H9 (cell line): ENCODE measurements at regions not wholly inside any gene's neighbourhood (a gene's known extent, or its start where the extent isn't known, plus 50 kb on each side); places are given as distances from the start of the nearest gene placed in this dataset.

Source experiments
- DNase-seq: peaks from one replicate; pipeline ENCODE4 v3.0.0-alpha.2; 2017
- H2AFZ ChIP-seq: one replicate; pipeline ENCODE4 v1.6.1; 2013; ENCODE audit warnings: mild to moderate bottlenecking, low read length, control low read depth, moderate library complexity
- H2AK5ac ChIP-seq: 2 replicates; pipeline ENCODE4 v1.6.1; 2013; ENCODE audit warnings: low read length, control low read depth, mixed read lengths; ENCODE audit not compliant: insufficient read length
- H2BK120ac ChIP-seq: one replicate; pipeline ENCODE4 v1.6.1; 2013; ENCODE audit warnings: low read depth, mild to moderate bottlenecking, low read length, control low read depth, inconsistent platforms; ENCODE audit not compliant: poor library complexity, severe bottlenecking
- H2BK12ac ChIP-seq: 2 replicates; pipeline ENCODE4 v1.6.1; 2013; ENCODE audit warnings: low read length, control low read depth, mixed read lengths, low read depth; ENCODE audit not compliant: insufficient read length
- H2BK15ac ChIP-seq: 2 replicates; pipeline ENCODE4 v1.6.1; 2013; ENCODE audit warnings: low read depth, low read length, control low read depth
- H2BK20ac ChIP-seq: one replicate; pipeline ENCODE4 v1.6.1; 2013; ENCODE audit warnings: low read depth, mild to moderate bottlenecking, low read length, control low read depth, inconsistent platforms; ENCODE audit not compliant: poor library complexity, severe bottlenecking
- H2BK5ac ChIP-seq: 2 replicates; pipeline ENCODE4 v1.6.1; 2013; ENCODE audit warnings: low read length, control low read depth, mixed read lengths; ENCODE audit not compliant: insufficient read length
- H3K14ac ChIP-seq: 2 replicates; pipeline ENCODE4 v1.6.1; 2013; ENCODE audit warnings: low read length, control low read depth; ENCODE audit not compliant: insufficient read depth
- H3K18ac ChIP-seq: 2 replicates; pipeline ENCODE4 v1.6.1; 2013; ENCODE audit warnings: low read depth, mild to moderate bottlenecking, mixed read lengths, low read length, control low read depth; ENCODE audit not compliant: insufficient read length
- H3K23ac ChIP-seq: 2 replicates; pipeline ENCODE4 v1.6.1; 2013; ENCODE audit warnings: low read length, control low read depth, mixed read lengths, low read depth; ENCODE audit not compliant: insufficient read length
- H3K23me2 ChIP-seq: 2 replicates; pipeline ENCODE4 v1.6.1; 2013; ENCODE audit warnings: low read depth, mild to moderate bottlenecking, mixed read lengths, low read length, control low read depth; ENCODE audit not compliant: insufficient read length, poor library complexity, severe bottlenecking
- H3K27ac ChIP-seq: 2 replicates; pipeline ENCODE4 v1.5.1; 2013; ENCODE audit warnings: low read length, control low read depth, mixed read lengths, low read depth; ENCODE audit not compliant: insufficient read length
- H3K27me3 ChIP-seq: 2 replicates; pipeline ENCODE4 v1.6.1; 2013; ENCODE audit warnings: low read length, control low read depth, inconsistent platforms; ENCODE audit not compliant: insufficient read depth
- H3K4ac ChIP-seq: 2 replicates; pipeline ENCODE4 v1.6.1; 2013; ENCODE audit warnings: low read depth, mild to moderate bottlenecking, control low read depth, inconsistent platforms, low read length, moderate library complexity
- H3K4me1 ChIP-seq: 2 replicates; pipeline ENCODE4 v1.6.1; 2013; ENCODE audit warnings: low read length, control low read depth, inconsistent platforms; ENCODE audit not compliant: insufficient read depth
- H3K4me2 ChIP-seq: 2 replicates; pipeline ENCODE4 v1.6.1; 2013; ENCODE audit warnings: low read length, control low read depth, mixed read lengths; ENCODE audit not compliant: insufficient read length, insufficient read depth
- H3K56ac ChIP-seq: 2 replicates; pipeline ENCODE4 v1.6.1; 2013; ENCODE audit warnings: low read depth, mild to moderate bottlenecking, mixed read lengths, low read length, control low read depth; ENCODE audit not compliant: insufficient read length
- H3K79me1 ChIP-seq: 2 replicates; pipeline ENCODE4 v1.6.1; 2013; ENCODE audit warnings: low read depth, mild to moderate bottlenecking, moderate library complexity, low read length, control low read depth, inconsistent platforms; ENCODE audit not compliant: insufficient read depth, poor library complexity, severe bottlenecking
- H3K79me2 ChIP-seq: 2 replicates; pipeline ENCODE4 v1.6.1; 2013; ENCODE audit warnings: low read length, control low read depth, inconsistent platforms; ENCODE audit not compliant: insufficient read depth
- H3K9ac ChIP-seq: 2 replicates; pipeline ENCODE4 v1.6.1; 2013; ENCODE audit warnings: low read length, control low read depth, mixed read lengths; ENCODE audit not compliant: insufficient read length; ENCODE audit errors: extremely low read depth
- H3K9me3 ChIP-seq: one replicate; pipeline ENCODE4 v1.6.1; 2013; ENCODE audit warnings: low read depth, low read length, inconsistent platforms; ENCODE audit not compliant: control insufficient read depth
- H3T11ph ChIP-seq: one replicate; pipeline ENCODE4 v1.6.1; 2013; ENCODE audit warnings: mild to moderate bottlenecking, low read length, control low read depth, inconsistent platforms
- H4K20me1 ChIP-seq: one replicate; pipeline ENCODE4 v1.6.1; 2013; ENCODE audit not compliant: control insufficient read depth, insufficient read length, insufficient read depth
- H4K5ac ChIP-seq: 2 replicates; pipeline ENCODE4 v1.6.1; 2013; ENCODE audit warnings: low read depth, mild to moderate bottlenecking, mixed read lengths, low read length, control low read depth; ENCODE audit not compliant: insufficient read length
- H4K8ac ChIP-seq: replicated peaks from 2 replicates; pipeline ENCODE4 v1.6.1; 2013; ENCODE audit warnings: low read length, control low read depth, mixed read lengths, low read depth; ENCODE audit not compliant: insufficient read length
- H4K91ac ChIP-seq: 2 replicates; pipeline ENCODE4 v1.6.1; 2013; ENCODE audit warnings: low read depth, mild to moderate bottlenecking, moderate library complexity, mixed read lengths, low read length, control low read depth; ENCODE audit not compliant: insufficient read length
- H3K27ac Mint-ChIP-seq, 3 experiments: 2 replicates in 2 of 3; 3 replicates in 1 of 3; pipeline ENCODE4 v1.8.0; 2020 to 2021; ENCODE audit warnings: mixed read lengths in 3 of 3, mild to moderate bottlenecking in 1 of 3, moderate library complexity in 1 of 3
- H3K27me3 Mint-ChIP-seq: 2 replicates; pipeline ENCODE4 v1.8.0; 2021; ENCODE audit warnings: low read depth, mild to moderate bottlenecking, moderate library complexity, mixed read lengths
- H3K36me3 Mint-ChIP-seq, 3 experiments: 2 replicates in 2 of 3; 3 replicates in 1 of 3; pipeline ENCODE4 v1.8.0; 2020 to 2021; ENCODE audit warnings: low read depth in 3 of 3, mixed read lengths in 3 of 3; ENCODE audit not compliant: insufficient read depth in 1 of 3
- H3K4me1 Mint-ChIP-seq, 2 experiments: 2 replicates each; pipeline ENCODE4 v1.8.0; 2020; ENCODE audit warnings: mixed read lengths in 2 of 2
- H3K4me3 Mint-ChIP-seq, 2 experiments: 2 replicates in 1 of 2; 3 replicates in 1 of 2; pipeline ENCODE4 v1.8.0; 2020 to 2021; ENCODE audit warnings: mild to moderate bottlenecking in 2 of 2, mixed read lengths in 2 of 2, moderate library complexity in 1 of 2
- H3K9me3 Mint-ChIP-seq, 2 experiments: 2 replicates in 1 of 2; 3 replicates in 1 of 2; pipeline ENCODE4 v1.8.0; 2020; ENCODE audit warnings: mild to moderate bottlenecking in 2 of 2, mixed read lengths in 2 of 2, moderate library complexity in 1 of 2
- WGBS: extraction: QIAGEN DNeasy Blood & Tissue Kit; methylation state at CpG from one replicate; pipeline ENCODE4 v1.1.7; 2013; ENCODE audit warnings: missing lambda C conversion rate, low lambda C conversion rate, mixed read lengths; ENCODE audit not compliant: insufficient read length; ENCODE audit errors: extremely low coverage; 5-methylcytosine and 5-hydroxymethylcytosine counted together
- TF ChIP-seq, protein P1 (sequence below): fragments of 200-600 bp; sonication (generic); conservative IDR thresholded peaks from 3 replicates; pipeline ENCODE4 v1.8.0; 2021; ENCODE audit warnings: antibody characterized with exemption, mild to moderate bottlenecking

DNA sequence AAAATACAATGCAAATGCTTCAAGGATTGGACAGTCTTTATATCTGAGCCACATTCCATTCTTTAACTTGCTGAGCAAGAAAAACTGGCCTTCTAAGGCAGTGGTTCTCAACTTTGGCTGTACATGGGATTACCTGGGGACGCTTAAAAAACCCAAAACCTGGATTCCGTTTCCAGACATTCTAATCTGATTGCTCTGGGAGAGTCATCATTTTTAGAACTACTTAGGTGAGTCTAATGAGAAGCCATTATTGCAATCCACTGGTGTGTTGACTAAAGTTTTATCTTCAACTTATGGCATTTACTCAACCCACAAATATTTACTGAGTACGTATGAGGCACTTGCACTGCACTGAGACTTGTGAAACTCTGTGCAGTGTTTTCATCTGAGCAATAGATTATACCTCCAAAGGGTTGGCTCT is 195.7 kb upstream of the ATP11B start:
- Histone ChIP-seq H3K4me1 (no peaks in the 10 kb centered on the region), H3K14ac (no peak overlapping the region), H3K56ac (no peak overlapping the region), H3K9ac (no peak overlapping the region), H4K5ac (no peak overlapping the region), H3K9me3 (no peaks in the 10 kb centered on the region), H3K27ac (no peak overlapping the region), H4K91ac (no peak overlapping the region), H3K79me2 (no peaks in the 10 kb centered on the region), H3K18ac (no peak overlapping the region), H2BK15ac (no peak overlapping the region), H3K4ac (no peak overlapping the region), H2BK120ac (no peak overlapping the region), H3K23ac (no peak overlapping the region), H3K4me2 (no peak overlapping the region), H4K8ac (no peak overlapping the region), H2BK12ac (no peak overlapping the region), H4K20me1 (no peaks in the 10 kb centered on the region), H2BK5ac (no peak overlapping the region), H3T11ph (no peak overlapping the region), H2AFZ (no peak overlapping the region), H3K79me1 (no peaks in the 10 kb centered on the region), H3K23me2 (no peaks in the 10 kb centered on the region), H2AK5ac (no peak overlapping the region), H3K27me3 (no peaks in the 10 kb centered on the region), H2BK20ac (no peak overlapping the region)
- TF ChIP-seq, protein P1, sequence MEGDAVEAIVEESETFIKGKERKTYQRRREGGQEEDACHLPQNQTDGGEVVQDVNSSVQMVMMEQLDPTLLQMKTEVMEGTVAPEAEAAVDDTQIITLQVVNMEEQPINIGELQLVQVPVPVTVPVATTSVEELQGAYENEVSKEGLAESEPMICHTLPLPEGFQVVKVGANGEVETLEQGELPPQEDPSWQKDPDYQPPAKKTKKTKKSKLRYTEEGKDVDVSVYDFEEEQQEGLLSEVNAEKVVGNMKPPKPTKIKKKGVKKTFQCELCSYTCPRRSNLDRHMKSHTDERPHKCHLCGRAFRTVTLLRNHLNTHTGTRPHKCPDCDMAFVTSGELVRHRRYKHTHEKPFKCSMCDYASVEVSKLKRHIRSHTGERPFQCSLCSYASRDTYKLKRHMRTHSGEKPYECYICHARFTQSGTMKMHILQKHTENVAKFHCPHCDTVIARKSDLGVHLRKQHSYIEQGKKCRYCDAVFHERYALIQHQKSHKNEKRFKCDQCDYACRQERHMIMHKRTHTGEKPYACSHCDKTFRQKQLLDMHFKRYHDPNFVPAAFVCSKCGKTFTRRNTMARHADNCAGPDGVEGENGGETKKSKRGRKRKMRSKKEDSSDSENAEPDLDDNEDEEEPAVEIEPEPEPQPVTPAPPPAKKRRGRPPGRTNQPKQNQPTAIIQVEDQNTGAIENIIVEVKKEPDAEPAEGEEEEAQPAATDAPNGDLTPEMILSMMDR: no peak
- H3K4me3 Mint-ChIP-seq: no peak overlapping the region
- H3K27ac Mint-ChIP-seq: no peak overlapping the region
- no peaks in the 10 kb centered on the region for H3K36me3 Mint-ChIP-seq
- H3K9me3 Mint-ChIP-seq: no peaks in the 10 kb centered on the region
- peaks cover 0 to 2% of the 10 kb centered on the region in 2 experiments; a peak in 1 of 4 replicates for H3K4me1 Mint-ChIP-seq
- WGBS: no CpG with 5 or more reads among the region's 3 CpGs
- H3K27me3 Mint-ChIP-seq: no peaks in the 10 kb centered on the region
- no peak for DNase-seq
